ENCODE measurements at regions not wholly inside any gene's neighbourhood (a gene's known extent, or its start where the extent isn't known, plus 50 kb on each side); places are given as distances from the start of the nearest gene placed in this dataset.
A peak's percentile ranks its signal among the peaks of the same experiment; 100 is the strongest.
"Not testable (repeated sequence)": the region's sequence is repeated elsewhere in the genome, so short reads cannot be mapped to it uniquely, and the experiment has no call there.

DNA sequence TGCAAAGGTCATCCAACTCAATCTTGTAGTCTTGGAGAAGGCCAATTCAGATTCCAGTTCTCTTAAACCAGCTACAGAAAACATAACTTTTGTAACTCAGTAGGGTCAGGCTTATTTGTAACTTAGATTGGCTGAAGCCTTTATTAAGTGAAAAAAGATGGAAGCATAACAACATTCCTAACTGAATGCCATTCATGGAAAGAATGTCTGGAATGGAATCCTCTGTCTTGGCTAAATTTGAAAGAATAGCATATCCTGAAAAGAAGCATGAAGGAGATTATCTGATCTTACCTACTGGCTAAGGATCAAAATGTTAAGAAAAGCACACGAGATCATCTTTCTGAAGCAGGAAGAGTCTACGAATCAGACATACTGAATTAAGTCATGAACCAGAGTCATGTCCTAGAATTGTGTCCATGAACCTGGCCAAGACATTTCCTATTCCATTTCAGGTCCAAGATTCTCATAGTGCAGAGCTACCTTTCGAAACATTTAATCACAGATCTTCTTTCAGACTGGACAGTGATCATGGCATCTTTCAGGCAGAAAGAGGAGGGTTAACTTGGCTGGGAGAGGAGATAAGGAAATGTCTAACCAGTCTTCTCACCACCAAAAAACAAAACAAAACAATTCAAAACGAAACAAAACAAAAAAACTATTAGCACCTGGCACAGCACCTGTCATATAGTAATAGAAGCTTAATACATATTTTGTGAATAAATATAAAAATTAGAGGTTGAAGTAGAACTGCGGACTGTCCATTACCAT, 75.6 kb downstream of the XCL2 start:
- H3K27ac ChIP-seq, result no peak overlapping the region
- H3K27me3 ChIP-seq, result no peaks in the 10 kb centered on the region
- H3K4me3 ChIP-seq, result no peak overlapping the region
- no peak for TF ChIP-seq POLR2A (IDR thresholded peaks at IDR 0.05)
- TF ChIP-seq, protein P1, sequence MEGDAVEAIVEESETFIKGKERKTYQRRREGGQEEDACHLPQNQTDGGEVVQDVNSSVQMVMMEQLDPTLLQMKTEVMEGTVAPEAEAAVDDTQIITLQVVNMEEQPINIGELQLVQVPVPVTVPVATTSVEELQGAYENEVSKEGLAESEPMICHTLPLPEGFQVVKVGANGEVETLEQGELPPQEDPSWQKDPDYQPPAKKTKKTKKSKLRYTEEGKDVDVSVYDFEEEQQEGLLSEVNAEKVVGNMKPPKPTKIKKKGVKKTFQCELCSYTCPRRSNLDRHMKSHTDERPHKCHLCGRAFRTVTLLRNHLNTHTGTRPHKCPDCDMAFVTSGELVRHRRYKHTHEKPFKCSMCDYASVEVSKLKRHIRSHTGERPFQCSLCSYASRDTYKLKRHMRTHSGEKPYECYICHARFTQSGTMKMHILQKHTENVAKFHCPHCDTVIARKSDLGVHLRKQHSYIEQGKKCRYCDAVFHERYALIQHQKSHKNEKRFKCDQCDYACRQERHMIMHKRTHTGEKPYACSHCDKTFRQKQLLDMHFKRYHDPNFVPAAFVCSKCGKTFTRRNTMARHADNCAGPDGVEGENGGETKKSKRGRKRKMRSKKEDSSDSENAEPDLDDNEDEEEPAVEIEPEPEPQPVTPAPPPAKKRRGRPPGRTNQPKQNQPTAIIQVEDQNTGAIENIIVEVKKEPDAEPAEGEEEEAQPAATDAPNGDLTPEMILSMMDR (IDR thresholded peaks at IDR 0.05), result no peak
- H3K4me1 ChIP-seq (replicated peaks in 1 of 2), result peaks cover 20 to 43% of the 10 kb centered on the region in 2 donors
- DNase-seq, result no peak
- no peaks in the 10 kb centered on the region for H3K36me3 ChIP-seq (replicated peaks in 1 of 2)
- WGBS, 4 donors, result 70 to 74% (median 72%) methylated on average over 5 of the region's 5 CpGs
- intact Hi-C loops (cut with DNase I), result no loop called here
- H3K9me3 ChIP-seq (replicated peaks in 1 of 3), result no peaks in the 10 kb centered on the region

DNA sequence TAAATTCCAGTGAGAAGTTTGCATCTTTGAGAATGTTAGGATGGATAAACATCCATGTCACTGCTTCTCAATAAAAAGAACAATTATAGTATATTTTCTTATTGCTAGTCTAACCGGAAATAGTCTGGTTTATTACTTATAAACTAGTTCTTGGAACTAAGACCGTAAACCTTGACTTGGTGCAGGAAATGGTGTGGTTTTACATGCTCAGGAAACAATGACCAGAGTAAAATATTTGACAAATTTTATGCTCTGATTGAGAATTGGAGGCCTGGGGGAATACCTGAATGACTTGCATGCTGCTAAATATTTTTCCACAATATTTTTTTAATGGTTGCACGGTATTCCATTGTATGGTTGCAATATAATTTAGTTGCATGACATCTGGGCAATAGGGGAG, 76.3 kb downstream of the XCL2 start:
- no peak for DNase-seq
- intact Hi-C loops (cut with DNase I), result no loop called here
- Histone ChIP-seq H3K4me3 (no peak overlapping the region), H3K27ac (no peak overlapping the region), H3K27me3 (no peaks in the 10 kb centered on the region), H3K9me3 (replicated peaks in 1 of 3) (no peaks in the 10 kb centered on the region), H3K36me3 (replicated peaks in 1 of 2) (no peaks in the 10 kb centered on the region), H3K4me1 (replicated peaks in 1 of 2) (peaks cover 20 to 43% of the 10 kb centered on the region in 2 donors)
- WGBS, 4 donors, result 71 to 80% (median 75%) methylated on average over 3 of the region's 3 CpGs
- no peak for TF ChIP-seq POLR2A (IDR thresholded peaks at IDR 0.05)
- TF ChIP-seq, protein P1 (IDR thresholded peaks at IDR 0.05), result no peak

- DNase-seq, result no peak
- peaks cover 20 to 43% of the 10 kb centered on the region in 2 donors for H3K4me1 ChIP-seq (replicated peaks in 1 of 2)
- H3K36me3 ChIP-seq (replicated peaks in 1 of 2), result no peaks in the 10 kb centered on the region
- 74 to 92% (median 82%) methylated on average over 1 of the region's 1 CpG for WGBS, 4 donors
- H3K27me3 ChIP-seq, result no peaks in the 10 kb centered on the region
- H3K4me3 ChIP-seq, result no peak overlapping the region
- H3K9me3 ChIP-seq (replicated peaks in 1 of 3), result no peaks in the 10 kb centered on the region
- intact Hi-C loops (cut with DNase I), result no loop called here
- TF ChIP-seq, protein P1 (IDR thresholded peaks at IDR 0.05), result no peak
- H3K27ac ChIP-seq, result peak overlapping the region in 2 of 5 donors; percentile 13 to 22
Observed at GRCh38 chr1:168466714-168467131, 77.1 kb downstream of the XCL2 start.

GRCh38 chr1:168466092-168466713, 77.6 kb downstream of the XCL2 start:
- Histone ChIP-seq H3K27me3 (no peaks in the 10 kb centered on the region), H3K4me3 (no peak overlapping the region), H3K27ac (peak overlapping the region in 2 of 5 donors; percentile 13 to 22), H3K36me3 (replicated peaks in 1 of 2) (no peaks in the 10 kb centered on the region), H3K9me3 (replicated peaks in 1 of 3) (no peaks in the 10 kb centered on the region), H3K4me1 (replicated peaks in 1 of 2) (peaks cover 20 to 41% of the 10 kb centered on the region in 2 donors)
- intact Hi-C loops (cut with DNase I), result no loop called here
- DNase-seq, result peak in 5 of 7 donors; percentile 17 to 70 (median 24)
- 35 to 45% (median 43%) methylated on average over 5 of the region's 5 CpGs for WGBS, 4 donors
- TF ChIP-seq POLR2A (IDR thresholded peaks at IDR 0.05), result no peak
- TF ChIP-seq, protein P1 (IDR thresholded peaks at IDR 0.05), result no peak

- H3K27ac ChIP-seq; H3K36me3 ChIP-seq (replicated peaks in 1 of 2); H3K4me3 ChIP-seq; H3K4me1 ChIP-seq (replicated peaks in 1 of 2); H3K27me3 ChIP-seq; intact Hi-C loops (cut with DNase I); H3K9me3 ChIP-seq (replicated peaks in 1 of 3); DNase-seq: not testable (repeated sequence)
- WGBS, 4 donors, result 90 to 93% (median 91%) methylated on average over 3 of the region's 3 CpGs
Observed at GRCh38 chr1:168461108-168461507, 82.7 kb downstream of the XCL2 start.

- not testable (repeated sequence) for H3K36me3 ChIP-seq (replicated peaks in 1 of 2); H3K9me3 ChIP-seq (replicated peaks in 1 of 3)
Observed at GRCh38 chr1:168457296-168457695, 86.5 kb downstream of the XCL2 start.

More at GRCh38 chr1:168457296-168457695, 86.5 kb downstream of the XCL2 start:
- H3K4me3 ChIP-seq; H3K27ac ChIP-seq; intact Hi-C loops (cut with DNase I); H3K4me1 ChIP-seq (replicated peaks in 1 of 2); H3K27me3 ChIP-seq; DNase-seq: not testable (repeated sequence)
- 78 to 86% (median 84%) methylated on average over 8 of the region's 8 CpGs for WGBS, 4 donors

Data from adrenal gland (tissue), 9 donors.